ENCODE measurements at regions not wholly inside any gene's neighbourhood (a gene's known extent, or its start where the extent isn't known, plus 50 kb on each side); places are given as distances from the start of the nearest gene placed in this dataset.

GRCh38 chr2:199019898-199020507, 437.7 kb downstream of the SATB2 start:
- DNase-seq, result peak; percentile 28

GRCh38 chr2:199018826-199019225, 438.9 kb downstream of the SATB2 start:
- no peak for DNase-seq

GRCh38 chr2:199015072-199015471, 442.7 kb downstream of the SATB2 start:
- no peak for DNase-seq

DNA sequence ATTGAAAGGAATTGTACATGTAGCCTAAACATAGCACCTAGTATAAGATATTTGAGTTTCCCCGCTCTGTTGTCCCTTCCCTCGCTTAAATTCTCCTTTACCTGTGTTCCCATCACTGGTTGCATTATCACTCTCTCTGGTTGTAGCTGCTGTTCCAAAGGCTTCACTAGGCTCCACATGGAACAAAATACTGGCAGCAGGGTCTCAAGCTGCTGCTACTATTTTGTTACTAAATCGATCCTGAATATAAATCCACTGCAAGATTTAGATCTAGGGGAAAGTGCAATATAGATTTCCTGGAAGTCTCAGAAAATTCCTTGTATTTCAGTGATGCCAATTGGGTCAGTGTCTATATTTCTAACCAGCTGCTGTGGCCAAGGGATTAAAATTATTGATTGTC, 443.5 kb downstream of the SATB2 start:
- DNase-seq, result no peak

DNA sequence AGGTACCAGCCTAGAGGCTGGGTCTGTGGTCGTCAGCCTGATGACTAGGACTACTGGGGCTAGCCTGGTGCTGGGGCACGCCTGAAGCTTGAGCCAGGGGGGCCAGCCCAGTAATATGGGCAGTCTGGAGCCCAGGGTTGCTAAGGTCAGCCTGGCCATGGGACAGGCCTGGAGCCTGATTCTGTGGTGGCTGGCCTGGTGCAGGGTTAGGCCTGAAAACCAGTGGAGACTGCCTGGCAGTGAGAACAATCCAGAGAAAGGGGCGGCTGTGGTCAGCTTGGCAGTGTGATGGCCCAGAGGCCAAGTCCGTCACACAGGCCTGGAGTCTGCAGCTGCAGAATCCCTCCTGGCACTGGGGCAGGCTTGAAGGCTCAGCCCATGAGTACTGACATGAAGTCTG, 445.8 kb downstream of the SATB2 start:
- no peak for DNase-seq

DNA sequence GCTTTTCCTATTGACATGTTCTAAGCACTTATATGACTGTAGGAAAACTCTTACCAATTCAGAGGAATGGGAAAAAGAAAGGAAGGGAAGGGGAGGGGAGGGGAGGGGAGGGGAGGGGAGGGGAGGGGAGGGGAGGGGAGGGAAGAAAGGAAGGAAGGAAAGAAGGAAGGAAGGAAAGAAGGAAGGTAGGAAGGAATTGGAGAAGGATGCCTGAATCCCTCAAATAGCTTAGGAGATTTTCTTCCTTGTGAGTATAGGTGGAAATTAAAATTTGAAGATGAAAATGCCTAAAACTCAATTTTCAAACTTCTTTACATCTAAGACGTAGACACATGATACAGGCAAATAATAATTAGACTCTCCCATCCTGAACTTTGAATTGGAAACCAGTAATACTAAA, 463.1 kb downstream of the SATB2 start:
- no peak for DNase-seq

DNA sequence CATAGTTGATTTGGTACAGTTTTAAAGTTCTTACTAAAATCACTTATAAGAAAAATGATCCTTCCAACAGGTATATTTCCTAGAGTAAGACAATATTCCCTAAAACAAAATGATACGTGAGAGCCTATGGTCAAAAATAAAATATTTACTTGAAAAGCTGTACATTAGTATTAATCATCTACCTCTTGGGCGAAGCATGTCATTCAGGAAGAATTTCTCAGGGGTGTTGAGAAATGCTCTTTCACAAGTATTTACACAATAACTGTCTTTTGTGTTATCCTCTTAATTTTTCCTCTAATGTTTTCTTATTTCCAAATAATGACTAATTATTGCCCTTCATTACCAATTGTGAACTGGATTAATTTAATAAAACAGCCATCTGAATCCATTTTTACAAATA, 466.3 kb downstream of the SATB2 start:
- no peak for DNase-seq

DNA sequence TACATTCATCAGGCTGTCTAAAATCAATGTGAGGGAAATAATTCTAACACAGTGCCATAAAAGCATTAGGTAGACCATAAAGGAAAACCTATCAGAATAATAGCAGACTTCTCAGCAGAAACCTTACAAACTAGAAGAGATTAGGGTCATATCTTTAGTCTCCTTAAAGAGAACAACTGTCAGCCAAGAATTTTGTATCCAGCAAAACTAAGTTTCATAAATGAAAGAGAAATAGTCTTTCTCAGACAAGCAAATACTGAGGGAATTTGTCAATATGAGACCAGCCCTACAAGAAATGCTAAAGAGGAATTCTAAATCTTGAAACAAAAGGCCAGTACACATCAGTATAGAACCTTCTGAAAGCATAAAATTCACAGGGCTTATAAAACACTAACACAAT, 482.0 kb downstream of the SATB2 start:
- DNase-seq, result no peak

DNA sequence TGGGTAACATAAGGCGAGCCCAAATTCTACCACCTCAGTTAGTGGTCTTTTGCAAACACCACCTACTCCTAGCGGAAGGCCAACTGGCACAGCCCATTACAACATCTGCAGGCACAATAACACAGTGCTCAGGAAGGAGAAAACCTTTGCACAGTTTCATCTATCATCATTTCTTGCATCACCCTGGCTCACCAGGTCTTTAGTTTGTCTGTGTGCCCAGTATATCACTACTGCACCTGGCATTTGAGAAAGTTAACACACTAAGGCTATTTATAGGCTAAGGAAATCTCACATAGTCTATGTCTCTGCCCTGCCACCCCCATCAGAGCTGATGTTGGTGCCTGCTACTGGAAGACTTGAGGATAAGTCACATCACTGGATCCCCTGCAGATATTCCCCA, 484.0 kb downstream of the SATB2 start:
- no peak for DNase-seq

GRCh38 chr2:198973181-198973580, 484.6 kb downstream of the SATB2 start:
- peak; percentile 1 for DNase-seq

DNA sequence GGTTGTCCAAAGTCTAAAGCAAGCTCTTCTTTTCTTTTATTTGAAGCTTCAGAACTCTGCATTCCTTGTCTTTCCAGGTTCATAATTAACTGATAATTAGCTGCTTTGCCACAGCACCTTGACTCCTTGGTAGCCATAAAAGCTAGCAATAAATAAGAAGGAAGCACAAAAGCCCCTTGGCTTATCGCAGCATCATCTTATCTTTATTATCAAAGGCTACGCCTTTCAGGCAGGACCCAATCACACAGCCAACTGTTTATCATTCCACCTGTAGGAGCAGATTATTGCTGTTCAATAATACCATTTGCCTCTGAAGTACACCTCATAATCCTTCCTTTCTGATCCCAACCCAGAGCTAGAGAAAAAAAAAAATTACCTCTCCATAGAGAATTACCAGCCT, 489.2 kb downstream of the SATB2 start:
- no peak for DNase-seq

GRCh38 chr2:198966269-198966668, 491.5 kb downstream of the SATB2 start:
- no peak for DNase-seq

GRCh38 chr2:198961547-198961946, 496.2 kb downstream of the SATB2 start:
- DNase-seq, result no peak

GRCh38 chr2:198957181-198957580, 500.6 kb downstream of the SATB2 start:
- no peak for DNase-seq

DNA sequence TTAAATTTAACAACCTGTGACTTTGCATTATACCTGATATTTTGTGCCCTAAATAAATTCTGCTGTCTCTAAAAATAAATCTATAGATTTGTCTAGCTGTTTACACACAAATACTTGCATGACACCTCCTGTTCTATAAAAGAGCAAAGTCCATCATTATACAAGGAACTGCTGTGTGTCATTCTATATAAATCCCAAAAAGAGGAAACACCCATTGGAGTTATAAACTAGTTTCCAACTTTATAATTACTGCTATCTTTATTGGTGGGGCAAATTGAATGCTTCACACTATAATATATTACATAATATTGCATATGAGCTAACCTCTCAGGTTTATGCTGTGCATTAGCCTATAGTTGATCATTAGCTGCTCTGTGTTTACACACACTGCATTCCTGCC, 504.4 kb downstream of the SATB2 start:
- DNase-seq, result no peak

DNA sequence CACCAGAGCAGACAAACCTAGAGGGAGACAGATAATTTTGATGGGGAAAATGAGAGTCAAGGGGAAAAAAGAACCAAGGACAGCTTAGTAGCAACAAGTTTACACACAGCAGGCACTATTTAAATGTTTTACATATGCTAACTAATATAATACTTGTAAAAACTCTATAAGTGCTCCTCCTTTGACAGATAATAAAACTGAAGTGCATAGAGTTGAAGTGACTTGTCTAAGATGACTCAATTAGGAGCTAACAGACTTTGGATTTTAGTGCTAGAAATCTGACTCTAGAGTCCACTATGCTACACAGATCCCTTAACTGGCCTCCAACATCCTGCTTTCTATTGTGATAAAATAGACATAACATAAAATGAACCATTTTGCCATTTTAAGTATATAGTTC, 506.9 kb downstream of the SATB2 start:
- no peak for DNase-seq

DNA sequence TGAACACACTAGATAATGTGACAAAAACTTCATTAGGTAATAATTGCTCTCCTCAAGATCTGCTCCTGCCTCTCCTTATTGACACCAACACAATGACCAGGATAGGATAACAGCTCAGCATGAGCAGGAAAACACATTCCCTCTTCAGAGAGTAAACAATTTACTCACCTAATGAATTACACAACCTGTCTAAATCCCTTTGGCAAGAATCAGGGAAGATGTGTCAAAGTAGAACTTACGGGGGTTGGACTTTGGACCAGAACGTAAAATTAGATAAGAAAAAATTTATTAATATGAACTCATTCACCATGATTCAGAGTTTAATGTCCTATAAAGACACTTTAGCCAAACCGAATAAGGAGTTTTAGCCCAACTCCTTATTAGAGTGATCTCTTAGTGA, 512.2 kb downstream of the SATB2 start:
- no peak for DNase-seq

- DNase-seq, result no peak
Observed at GRCh38 chr2:198930170-198930569, 527.6 kb downstream of the SATB2 start.

DNA sequence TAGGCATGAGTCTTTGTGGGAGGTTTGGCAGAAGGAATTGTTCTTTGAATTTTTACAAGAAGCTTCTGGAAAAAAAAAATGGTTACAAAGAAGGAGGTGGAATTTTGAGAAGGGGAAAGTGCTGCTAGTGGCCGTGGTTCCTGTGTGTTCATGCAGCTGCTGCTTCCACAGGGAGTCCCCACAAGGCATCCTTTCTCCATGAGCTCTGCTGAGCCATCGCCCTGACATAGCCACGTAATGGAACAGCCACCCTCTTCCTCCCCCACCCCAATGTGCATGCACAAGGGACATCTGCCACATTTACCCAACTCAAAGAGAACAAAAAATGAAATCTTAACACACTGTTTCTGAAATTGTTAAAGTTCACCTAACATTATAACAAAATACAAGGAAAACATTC, 529.7 kb downstream of the SATB2 start:
- DNase-seq, result no peak

- DNase-seq, result no peak
Observed at GRCh38 chr2:198917926-198918720, 539.6 kb downstream of the SATB2 start.

DNA sequence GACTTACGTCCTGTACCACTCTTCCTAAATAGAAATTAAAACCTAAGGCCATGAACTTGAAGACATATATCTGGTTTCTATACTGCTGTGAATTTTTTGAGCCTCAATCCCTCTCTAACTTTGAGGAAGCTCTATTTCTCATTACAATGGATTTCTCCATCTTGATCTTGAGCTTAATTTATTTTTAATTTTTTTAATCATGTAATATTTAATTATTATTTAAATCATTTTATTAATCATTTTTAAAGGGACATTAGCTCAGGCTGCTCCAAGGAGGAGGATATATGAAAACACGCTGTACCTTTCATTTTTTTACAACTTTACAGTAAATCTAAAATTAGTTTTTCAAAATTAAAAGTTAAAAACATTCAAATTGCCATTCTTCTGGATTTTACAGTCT, 540.5 kb downstream of the SATB2 start:
- DNase-seq, result no peak

- DNase-seq, result no peak
Observed at GRCh38 chr2:198916548-198917080, 541.1 kb downstream of the SATB2 start.

GRCh38 chr2:198913394-198914152, 544.2 kb downstream of the SATB2 start:
- peak; percentile 5 for DNase-seq
